SK-N-SH (cell line): ENCODE measurements at regions not wholly inside any gene's neighbourhood (a gene's known extent, or its start where the extent isn't known, plus 50 kb on each side); places are given as distances from the start of the nearest gene placed in this dataset.
"Not testable (repeated sequence)": the region's sequence is repeated elsewhere in the genome, so short reads cannot be mapped to it uniquely, and the experiment has no call there.

Source experiments
- CTCF ChIA-PET: fragments of 300-600, 350-600 bp; formaldehyde crosslinking; extraction: SDS; loops from one replicate; lab custom pipeline; 2021; lab: Yijun Ruan, JAX
- POLR2A ChIA-PET: fragments of 350-600 bp; sonication (Branson Sonifier 250); formaldehyde crosslinking; extraction: SDS; loops from one replicate; lab custom pipeline; 2020; ENCODE audit warnings: antibody characterized with exemption, inconsistent platforms; lab: Yijun Ruan, JAX
- DNase-seq: peaks from one replicate; pipeline ENCODE4 v3.0.0; 2012
- H2AFZ ChIP-seq: fragments of 200-600 bp; sonication (generic); 2 replicates; pipeline ENCODE4 v1.8.1; 2016; ENCODE audit warnings: antibody characterized with exemption, mild to moderate bottlenecking, low read depth
- H3F3A ChIP-seq: fragments of 200-600 bp; sonication (generic); replicated peaks from 2 replicates; pipeline ENCODE3; 2016; ENCODE audit warnings: antibody characterized with exemption, mild to moderate bottlenecking; ENCODE audit not compliant: insufficient read depth
- H3K27ac ChIP-seq, 2 experiments: fragments of 200-500 bp in 1 of 2; fragments of 200-600 bp in 1 of 2; sonication (Bioruptor generic) in 1 of 2; sonication (generic), shearing (Covaris generic) in 1 of 2; 2 replicates each; pipeline versions ENCODE4 v1.5.1 to v1.6.1; 2014 to 2016; ENCODE audit warnings: low read depth in 2 of 2, inconsistent platforms in 1 of 2, low read length in 1 of 2, mild to moderate bottlenecking in 1 of 2, mixed read lengths in 1 of 2
- H3K27me3 ChIP-seq: fragments of 200-600 bp; sonication (generic), shearing (Covaris generic); 2 replicates; pipeline ENCODE4 v1.6.1; 2016; ENCODE audit warnings: mixed run types; ENCODE audit not compliant: insufficient read depth
- H3K36me3 ChIP-seq, 2 experiments: fragments of 200-500 bp in 1 of 2; fragments of 200-600 bp in 1 of 2; sonication (Bioruptor generic) in 1 of 2; sonication (generic) in 1 of 2; replicated peaks in 1 of 2; 2 replicates each; pipeline versions ENCODE3 to v1.5.1; 2014 to 2016; ENCODE audit warnings: low read length in 1 of 2, mild to moderate bottlenecking in 1 of 2; ENCODE audit not compliant: insufficient read depth in 2 of 2, control insufficient read depth in 1 of 2
- H3K4me1 ChIP-seq, 2 experiments: fragments of 200-500 bp in 1 of 2; fragments of 200-600 bp in 1 of 2; sonication (Bioruptor generic) in 1 of 2; sonication (generic), shearing (Covaris generic) in 1 of 2; 2 replicates each; pipeline versions ENCODE4 v1.5.1 to v1.6.1; 2014 to 2016; ENCODE audit warnings: low read depth in 1 of 2, low read length in 1 of 2, mixed run types in 1 of 2; ENCODE audit not compliant: insufficient read depth in 2 of 2, control insufficient read depth in 1 of 2
- H3K4me2 ChIP-seq: fragments of 200-600 bp; sonication (generic), shearing (Covaris generic); 2 replicates; pipeline ENCODE4 v1.6.1; 2017; ENCODE audit warnings: mixed run types
- H3K4me3 ChIP-seq, 2 experiments: fragments of 200-500 bp in 1 of 2; fragments of 200-600 bp in 1 of 2; sonication (Bioruptor generic) in 1 of 2; sonication (generic), shearing (Covaris generic) in 1 of 2; 2 replicates each; pipeline versions ENCODE4 v1.5.1 to v1.8.1; 2014 to 2016; ENCODE audit warnings: low read depth in 2 of 2, inconsistent platforms in 1 of 2, low read length in 1 of 2, mild to moderate bottlenecking in 1 of 2, mixed read lengths in 1 of 2, moderate library complexity in 1 of 2
- H3K79me2 ChIP-seq: fragments of 200-600 bp; sonication (generic); 2 replicates; pipeline ENCODE4 v1.8.1; 2017; ENCODE audit warnings: mild to moderate bottlenecking; ENCODE audit not compliant: insufficient read depth
- H3K9ac ChIP-seq: fragments of 200-600 bp; sonication (generic); 2 replicates; pipeline ENCODE4 v1.6.1; 2017; ENCODE audit warnings: mixed run types
- H3K9me2 ChIP-seq: fragments of 200-600 bp; sonication (generic); 2 replicates; pipeline ENCODE4 v1.6.1; 2017; ENCODE audit warnings: mixed run types
- H3K9me3 ChIP-seq: fragments of 200-600 bp; sonication (generic); 2 replicates; pipeline ENCODE4 v1.6.1; 2017; ENCODE audit warnings: mixed run types, mild to moderate bottlenecking, moderate library complexity
- H4K20me1 ChIP-seq: fragments of 200-600 bp; sonication (generic); 2 replicates; pipeline ENCODE4 v1.6.1; 2017; ENCODE audit warnings: mild to moderate bottlenecking, mixed run types; ENCODE audit not compliant: insufficient read depth
- FOSL2 ChIP-seq: IDR thresholded peaks from 2 replicates; pipeline ENCODE4 v1.4.0; 2012; ENCODE audit warnings: low read depth, mild to moderate bottlenecking, moderate library complexity, borderline replicate concordance
- JUND ChIP-seq: IDR thresholded peaks from 2 replicates; pipeline ENCODE4 v1.4.0; 2012
- WGBS: methylation state at CpG from one replicate; pipeline ENCODE4 v1.1.6; 2017; ENCODE audit warnings: low lambda C conversion rate; 5-methylcytosine and 5-hydroxymethylcytosine counted together

- not testable (repeated sequence) for H3K36me3 ChIP-seq, H3K4me2 ChIP-seq, DNase-seq
Observed at GRCh38 chr9:42325142-42325541, 141.7 kb downstream of the SPATA31A6 start.

GRCh38 chr9:42325561-42325960, 142.1 kb downstream of the SPATA31A6 start:
- H3K9me2 ChIP-seq, POLR2A ChIA-PET, H3K9me3 ChIP-seq, H3K4me3 ChIP-seq, DNase-seq, H3K79me2 ChIP-seq, H2AFZ ChIP-seq, H3K36me3 ChIP-seq, H3K4me1 ChIP-seq, H3K27ac ChIP-seq, H3K4me2 ChIP-seq, H3F3A ChIP-seq, H3K27me3 ChIP-seq, CTCF ChIA-PET, H3K9ac ChIP-seq, H4K20me1 ChIP-seq: not testable (repeated sequence)
- WGBS: 15% methylated on average over 2 of the region's 2 CpGs

More at GRCh38 chr9:42325142-42325541, 141.7 kb downstream of the SPATA31A6 start:
- H2AFZ ChIP-seq, H4K20me1 ChIP-seq, H3F3A ChIP-seq, H3K27me3 ChIP-seq, H3K27ac ChIP-seq, H3K9me3 ChIP-seq, H3K9ac ChIP-seq, H3K4me3 ChIP-seq, H3K79me2 ChIP-seq, CTCF ChIA-PET, H3K9me2 ChIP-seq, POLR2A ChIA-PET, H3K4me1 ChIP-seq: not testable (repeated sequence)

- H3K9ac ChIP-seq, H3K79me2 ChIP-seq, H3K27ac ChIP-seq, H3K9me2 ChIP-seq, H3F3A ChIP-seq, H3K4me1 ChIP-seq, POLR2A ChIA-PET, H2AFZ ChIP-seq, CTCF ChIA-PET, DNase-seq, H3K36me3 ChIP-seq, H3K27me3 ChIP-seq, H3K4me2 ChIP-seq, H3K9me3 ChIP-seq, H3K4me3 ChIP-seq, H4K20me1 ChIP-seq: not testable (repeated sequence)
- WGBS: 39% methylated on average over 2 of the region's 2 CpGs
Observed at GRCh38 chr9:42326482-42326881, 143.0 kb downstream of the SPATA31A6 start.

- TF ChIP-seq JUND (peak; percentile 46; the same call in 1 of the 2 replicates), FOSL2 (peak; percentile 45; the same call in 1 of the 2 replicates)
- H3K27me3 ChIP-seq, H3K4me3 ChIP-seq, H3K9ac ChIP-seq, CTCF ChIA-PET, H3K79me2 ChIP-seq, DNase-seq, POLR2A ChIA-PET, H3K4me1 ChIP-seq, H4K20me1 ChIP-seq, H2AFZ ChIP-seq, H3K9me3 ChIP-seq, H3K9me2 ChIP-seq, H3K36me3 ChIP-seq, H3F3A ChIP-seq: not testable (repeated sequence)
- Histone ChIP-seq H3K4me2 (peak overlapping the region; percentile 13; the same call in 1 of the 2 replicates), H3K27ac (peak overlapping the region in 1 of 2 experiments; percentile 36; a peak in 1 of 4 replicates)
Observed at GRCh38 chr9:42335342-42335741, 151.9 kb downstream of the SPATA31A6 start.

GRCh38 chr9:42335984-42336657, 152.7 kb downstream of the SPATA31A6 start:
- 29% methylated on average over 7 of the region's 7 CpGs for WGBS
- H3K4me3 ChIP-seq, H3K4me1 ChIP-seq, H4K20me1 ChIP-seq, POLR2A ChIA-PET, H3K9me2 ChIP-seq, H3K27me3 ChIP-seq, H3K79me2 ChIP-seq, H3K36me3 ChIP-seq, H3K9me3 ChIP-seq, DNase-seq, H3K9ac ChIP-seq, H3F3A ChIP-seq, CTCF ChIA-PET: not testable (repeated sequence)
- H3K4me2 ChIP-seq: peak overlapping the region; percentile 13
- 0 out of 2 replicates have a peak overlapping the region, but pooled peaks have one; percentile 1 for H2AFZ ChIP-seq
- H3K27ac ChIP-seq: peak overlapping the region in 1 of 2 experiments; percentile 3; a peak in 1 of 4 replicates

GRCh38 chr9:42338275-42338674, 154.8 kb downstream of the SPATA31A6 start:
- H3F3A ChIP-seq, H3K4me1 ChIP-seq, CTCF ChIA-PET, POLR2A ChIA-PET, H4K20me1 ChIP-seq, H3K27ac ChIP-seq, H3K27me3 ChIP-seq, H3K9ac ChIP-seq, H3K36me3 ChIP-seq, H2AFZ ChIP-seq, H3K4me3 ChIP-seq, DNase-seq, H3K9me3 ChIP-seq, H3K79me2 ChIP-seq, H3K4me2 ChIP-seq, H3K9me2 ChIP-seq: not testable (repeated sequence)
- 26% methylated on average over 4 of the region's 4 CpGs for WGBS
